ENCODE measurements at regions not wholly inside any gene's neighbourhood (a gene's known extent, or its start where the extent isn't known, plus 50 kb on each side); places are given as distances from the start of the nearest gene placed in this dataset.

DNA sequence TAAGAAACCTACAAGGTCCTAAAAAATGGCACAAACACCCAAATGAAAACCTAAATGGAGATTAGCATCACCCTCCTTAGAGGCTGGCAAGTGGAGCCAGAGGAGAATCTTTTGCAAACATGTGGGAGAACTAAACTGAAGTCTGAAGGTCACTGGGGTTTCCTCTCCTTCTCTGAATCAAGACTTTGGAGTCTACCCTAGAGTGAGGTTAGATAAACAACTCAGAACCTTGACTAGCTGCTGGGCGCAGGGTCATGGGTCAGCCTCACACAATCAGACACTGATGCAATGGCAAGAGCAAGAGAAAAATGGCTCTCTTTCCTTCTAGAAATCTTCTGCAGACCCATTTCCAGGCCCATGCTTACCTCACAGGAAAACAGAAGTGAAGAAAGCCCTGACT lies 165.8 kb downstream of the KCTD12 start:
- TF ChIP-seq L3MBTL2 (conservative IDR thresholded peaks at IDR 0.05) (no peak), SUZ12 (IDR thresholded peaks at IDR 0.05) (no peak), SP1 (IDR thresholded peaks at IDR 0.05) (no peak), FOXK2 (IDR thresholded peaks at IDR 0.05) (no peak), BHLHE40 (IDR thresholded peaks at IDR 0.05; ENCODE audit: borderline replicate concordance) (no peak), HDGF (IDR thresholded peaks at IDR 0.05; ENCODE audit: borderline replicate concordance) (no peak), CTBP1 (IDR thresholded peaks at IDR 0.05; ENCODE audit: borderline replicate concordance) (no peak), FOXM1 (IDR thresholded peaks at IDR 0.05; ENCODE audit: borderline replicate concordance) (no peak), ZNF384 (IDR thresholded peaks at IDR 0.05) (no peak), NFRKB (IDR thresholded peaks at IDR 0.05) (no peak), TARDBP (IDR thresholded peaks at IDR 0.05) (no peak), ARNT (IDR thresholded peaks at IDR 0.05) (no peak), FOXA1 (IDR thresholded peaks at IDR 0.05) (no peak)
- TF ChIP-seq, protein P1, sequence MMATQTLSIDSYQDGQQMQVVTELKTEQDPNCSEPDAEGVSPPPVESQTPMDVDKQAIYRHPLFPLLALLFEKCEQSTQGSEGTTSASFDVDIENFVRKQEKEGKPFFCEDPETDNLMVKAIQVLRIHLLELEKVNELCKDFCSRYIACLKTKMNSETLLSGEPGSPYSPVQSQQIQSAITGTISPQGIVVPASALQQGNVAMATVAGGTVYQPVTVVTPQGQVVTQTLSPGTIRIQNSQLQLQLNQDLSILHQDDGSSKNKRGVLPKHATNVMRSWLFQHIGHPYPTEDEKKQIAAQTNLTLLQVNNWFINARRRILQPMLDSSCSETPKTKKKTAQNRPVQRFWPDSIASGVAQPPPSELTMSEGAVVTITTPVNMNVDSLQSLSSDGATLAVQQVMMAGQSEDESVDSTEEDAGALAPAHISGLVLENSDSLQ (IDR thresholded peaks at IDR 0.05), result no peak

Data from HEK293T (cell line).